ENCODE measurements at regions not wholly inside any gene's neighbourhood (a gene's known extent, or its start where the extent isn't known, plus 50 kb on each side); places are given as distances from the start of the nearest gene placed in this dataset.

DNA sequence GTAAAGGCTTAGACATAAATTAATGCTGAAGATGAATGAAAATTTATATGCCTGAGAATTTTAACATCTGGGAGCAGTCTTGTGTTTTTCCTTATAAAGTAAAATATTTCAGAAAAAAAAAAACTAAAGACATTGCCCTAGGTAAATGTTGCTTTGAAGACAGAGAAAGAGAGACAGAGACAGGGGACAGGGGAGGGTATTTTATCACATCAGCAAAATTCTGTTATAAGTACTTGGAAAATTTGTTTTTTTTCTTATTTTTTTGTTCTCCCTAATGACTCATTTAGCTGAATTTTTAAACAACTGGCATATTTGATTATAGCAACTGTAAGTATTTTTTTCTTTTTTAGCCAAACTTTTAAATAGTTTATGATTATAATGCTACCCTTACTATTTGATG lies 1540.6 kb upstream of the GBE1 start:
- H3K27ac ChIP-seq (ENCODE audit: low read depth, low read length, severe bottlenecking) = no peak overlapping the region
- H3K4me1 ChIP-seq (ENCODE audit: control insufficient read depth, insufficient read depth, low read length, poor library complexity, severe bottlenecking) = peaks cover 5% of the 10 kb centered on the region
- no peaks in the 10 kb centered on the region for H3K9me3 ChIP-seq (ENCODE audit: control insufficient read depth, low read length)
- H3K36me3 ChIP-seq (ENCODE audit: control insufficient read depth, insufficient read depth, low read length) = no peaks in the 10 kb centered on the region
- H3K4me3 ChIP-seq (ENCODE audit: extremely low read depth, insufficient read depth, low read length, poor library complexity, severe bottlenecking) = no peak overlapping the region

DNA sequence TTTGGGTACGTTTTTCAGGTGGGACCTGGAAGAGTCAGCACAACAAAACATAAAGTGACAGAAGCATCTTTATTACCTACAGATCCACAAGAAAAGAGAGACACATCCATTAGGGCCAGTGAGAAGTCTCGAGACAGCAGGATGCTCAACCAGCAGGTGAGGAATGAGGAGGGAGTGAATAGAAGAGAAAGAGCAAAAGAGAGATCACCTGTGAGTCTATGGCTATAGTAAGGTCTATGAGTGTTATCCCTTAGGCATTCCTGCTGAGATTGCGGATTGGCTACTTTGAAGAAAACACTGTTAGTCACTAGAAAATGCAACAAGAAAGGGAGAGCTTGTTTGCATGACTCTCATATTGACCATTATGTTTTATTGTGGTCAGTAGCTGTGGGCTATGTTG lies 1556.2 kb upstream of the GBE1 start:
- Histone ChIP-seq H3K4me3 (ENCODE audit: extremely low read depth, insufficient read depth, low read length, poor library complexity, severe bottlenecking) (no peak overlapping the region), H3K4me1 (ENCODE audit: control insufficient read depth, insufficient read depth, low read length, poor library complexity, severe bottlenecking) (no peaks in the 10 kb centered on the region), H3K9me3 (ENCODE audit: control insufficient read depth, low read length) (no peaks in the 10 kb centered on the region), H3K36me3 (ENCODE audit: control insufficient read depth, insufficient read depth, low read length) (no peaks in the 10 kb centered on the region), H3K27ac (ENCODE audit: low read depth, low read length, severe bottlenecking) (no peak overlapping the region)
- 75 to 100% methylated on average over 1 to 2 of the region's 3 CpGs for WGBS, 2 experiments (ENCODE audit: insufficient coverage in 2 of 2)

DNA sequence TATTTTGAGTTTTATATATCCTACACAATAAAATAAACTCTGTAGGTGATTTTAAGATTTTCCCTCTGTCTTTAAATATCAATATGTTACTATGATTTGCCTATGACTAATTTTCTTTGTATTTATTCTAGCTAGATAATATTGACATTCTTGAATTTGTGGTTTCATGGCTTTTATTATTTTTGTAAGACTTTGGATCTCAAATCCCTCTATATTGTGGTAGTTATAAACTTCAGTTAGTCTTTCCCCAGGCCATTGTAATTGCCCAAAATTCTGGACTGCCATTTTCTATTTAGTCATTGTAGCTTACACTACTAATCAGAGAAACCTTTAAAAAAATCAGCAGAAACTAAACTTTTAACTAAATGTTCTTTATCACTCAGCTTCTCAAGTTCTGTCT lies 1559.3 kb upstream of the GBE1 start:
- Histone ChIP-seq H3K4me3 (ENCODE audit: extremely low read depth, insufficient read depth, low read length, poor library complexity, severe bottlenecking) (no peak overlapping the region), H3K27ac (ENCODE audit: low read depth, low read length, severe bottlenecking) (no peak overlapping the region), H3K36me3 (ENCODE audit: control insufficient read depth, insufficient read depth, low read length) (no peaks in the 10 kb centered on the region), H3K9me3 (ENCODE audit: control insufficient read depth, low read length) (no peaks in the 10 kb centered on the region), H3K4me1 (ENCODE audit: control insufficient read depth, insufficient read depth, low read length, poor library complexity, severe bottlenecking) (no peaks in the 10 kb centered on the region)

DNA sequence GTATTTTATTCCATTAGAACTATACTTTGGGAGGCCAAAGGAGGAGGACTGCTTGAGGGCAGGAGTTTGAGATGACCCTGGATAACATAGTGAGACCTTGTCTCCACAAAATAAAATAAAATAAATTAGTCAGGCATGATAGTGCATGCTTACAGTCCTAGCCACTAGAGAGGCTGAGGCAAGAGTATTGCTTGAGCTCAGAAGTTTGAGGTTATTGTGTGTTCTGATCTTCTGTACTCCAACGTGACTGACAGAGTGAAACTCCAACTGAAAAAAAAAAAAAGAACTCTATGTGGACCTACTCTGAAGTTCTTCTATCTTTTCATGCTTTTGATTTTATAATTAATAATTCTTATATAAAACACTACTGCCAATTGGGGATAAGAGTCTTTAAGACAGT lies 1560.0 kb upstream of the GBE1 start:
- H3K36me3 ChIP-seq (ENCODE audit: control insufficient read depth, insufficient read depth, low read length) = no peaks in the 10 kb centered on the region
- H3K9me3 ChIP-seq (ENCODE audit: control insufficient read depth, low read length) = no peaks in the 10 kb centered on the region
- WGBS, 2 experiments (ENCODE audit: insufficient coverage in 2 of 2) = no CpG with 5 or more reads among the region's 1 CpG
- no peak overlapping the region for H3K27ac ChIP-seq (ENCODE audit: low read depth, low read length, severe bottlenecking)
- no peak overlapping the region for H3K4me3 ChIP-seq (ENCODE audit: extremely low read depth, insufficient read depth, low read length, poor library complexity, severe bottlenecking)
- H3K4me1 ChIP-seq (ENCODE audit: control insufficient read depth, insufficient read depth, low read length, poor library complexity, severe bottlenecking) = no peaks in the 10 kb centered on the region

DNA sequence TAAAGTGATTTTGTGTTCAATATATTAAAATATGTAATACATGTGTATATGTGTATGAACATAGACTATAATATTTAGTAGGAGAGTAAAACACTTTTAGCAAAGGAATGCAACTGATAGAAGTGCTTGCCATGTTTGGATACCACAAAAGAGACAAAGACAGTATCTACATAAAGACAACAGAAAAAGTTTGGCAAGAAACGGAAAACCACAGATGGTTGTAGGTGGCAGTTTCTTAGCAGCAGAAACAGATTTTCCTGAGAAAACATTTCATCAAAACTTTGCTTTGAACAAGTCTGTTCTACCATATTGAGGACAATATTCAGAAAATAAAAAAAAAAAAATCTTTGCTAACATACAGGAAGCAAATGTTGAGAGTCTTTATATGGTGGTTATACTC lies 1560.4 kb upstream of the GBE1 start:
- H3K36me3 ChIP-seq (ENCODE audit: control insufficient read depth, insufficient read depth, low read length) = no peaks in the 10 kb centered on the region
- no CpG with 5 or more reads among the region's 1 CpG for WGBS, 2 experiments (ENCODE audit: insufficient coverage in 2 of 2)

DNA sequence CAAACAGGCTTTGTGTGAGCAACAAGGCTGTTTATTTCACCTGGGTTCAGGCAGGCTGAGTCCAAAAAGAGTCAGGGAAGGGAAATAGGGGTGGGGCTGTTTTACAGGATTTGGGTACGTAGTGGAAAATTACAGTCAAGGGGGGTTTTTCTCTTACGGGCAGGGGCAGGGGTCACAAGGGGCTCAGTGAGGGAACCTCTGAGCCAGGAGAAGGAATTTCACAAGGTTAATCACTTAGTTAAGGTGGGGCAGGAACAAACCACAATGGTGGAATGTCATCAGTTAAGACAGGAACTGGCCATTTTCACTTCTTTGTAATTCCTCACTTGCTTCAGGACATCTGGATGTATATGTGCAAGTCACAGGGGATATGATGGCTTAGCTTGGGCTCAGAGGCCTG lies 1592.8 kb upstream of the GBE1 start:
- 69 to 88% methylated on average over 2 of the region's 2 CpGs for WGBS, 2 experiments (ENCODE audit: insufficient coverage in 2 of 2)
- H3K27ac ChIP-seq (ENCODE audit: low read depth, low read length, severe bottlenecking) = no peak overlapping the region

More for the DNA sequence above, 1560.4 kb upstream of the GBE1 start:
- no peaks in the 10 kb centered on the region for H3K4me1 ChIP-seq (ENCODE audit: control insufficient read depth, insufficient read depth, low read length, poor library complexity, severe bottlenecking)
- H3K9me3 ChIP-seq (ENCODE audit: control insufficient read depth, low read length) = no peaks in the 10 kb centered on the region
- no peak overlapping the region for H3K4me3 ChIP-seq (ENCODE audit: extremely low read depth, insufficient read depth, low read length, poor library complexity, severe bottlenecking)
- no peak overlapping the region for H3K27ac ChIP-seq (ENCODE audit: low read depth, low read length, severe bottlenecking)

DNA sequence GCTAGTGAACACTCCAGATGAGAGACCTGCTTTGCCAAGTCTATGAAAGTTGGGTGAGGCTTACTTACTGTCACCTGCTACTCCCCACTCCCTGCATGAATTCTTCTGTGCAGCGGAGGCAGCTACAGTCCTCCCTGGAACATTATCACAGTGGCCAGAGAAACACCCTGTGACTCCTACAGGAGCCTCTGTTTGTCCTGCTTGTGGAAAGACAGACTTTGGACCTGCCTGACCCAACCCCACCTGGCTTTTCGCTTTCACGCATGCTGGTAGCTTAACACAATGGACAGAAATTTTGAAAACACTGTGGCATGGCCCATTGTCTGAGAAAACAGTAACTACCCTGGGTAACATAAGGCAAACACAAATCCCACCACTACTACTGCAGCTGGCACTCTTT lies 1565.5 kb upstream of the CADM2 start:
- H3K4me3 ChIP-seq (ENCODE audit: extremely low read depth, insufficient read depth, low read length, poor library complexity, severe bottlenecking) = no peak overlapping the region
- H3K9me3 ChIP-seq (ENCODE audit: control insufficient read depth, low read length) = no peaks in the 10 kb centered on the region
- no peaks in the 10 kb centered on the region for H3K4me1 ChIP-seq (ENCODE audit: control insufficient read depth, insufficient read depth, low read length, poor library complexity, severe bottlenecking)
- H3K27ac ChIP-seq (ENCODE audit: low read depth, low read length, severe bottlenecking) = no peak overlapping the region
- 95 to 100% methylated on average over 1 to 3 of the region's 3 CpGs for WGBS, 2 experiments (ENCODE audit: insufficient coverage in 2 of 2)
- no peaks in the 10 kb centered on the region for H3K36me3 ChIP-seq (ENCODE audit: control insufficient read depth, insufficient read depth, low read length)

More for the DNA sequence above, 1592.8 kb upstream of the GBE1 start:
- Histone ChIP-seq H3K9me3 (ENCODE audit: control insufficient read depth, low read length) (no peaks in the 10 kb centered on the region), H3K36me3 (ENCODE audit: control insufficient read depth, insufficient read depth, low read length) (no peaks in the 10 kb centered on the region), H3K4me3 (ENCODE audit: extremely low read depth, insufficient read depth, low read length, poor library complexity, severe bottlenecking) (no peak overlapping the region), H3K4me1 (ENCODE audit: control insufficient read depth, insufficient read depth, low read length, poor library complexity, severe bottlenecking) (no peaks in the 10 kb centered on the region)

DNA sequence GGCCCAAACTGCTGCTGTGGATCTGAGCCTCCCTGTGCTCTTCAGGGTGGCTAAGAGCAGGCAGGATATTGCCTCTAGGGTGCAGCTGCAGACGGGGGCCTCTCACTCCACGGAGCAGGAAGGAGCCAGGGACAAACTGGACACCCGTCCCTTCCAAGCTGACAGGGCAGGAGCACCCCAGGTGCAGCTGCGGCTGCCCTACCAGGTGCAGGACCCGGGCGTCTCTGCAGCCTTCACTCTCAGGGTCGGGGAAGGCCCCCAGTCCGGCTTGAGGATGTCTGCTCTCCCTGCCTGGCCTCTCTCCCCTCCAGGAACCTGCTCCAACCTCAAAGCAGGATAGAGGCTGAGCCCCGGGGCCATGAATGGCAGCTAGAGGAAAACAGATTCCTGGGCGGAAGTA lies 1554.9 kb upstream of the CADM2 start:
- H3K36me3 ChIP-seq (ENCODE audit: control insufficient read depth, insufficient read depth, low read length) = no peaks in the 10 kb centered on the region
- no peaks in the 10 kb centered on the region for H3K9me3 ChIP-seq (ENCODE audit: control insufficient read depth, low read length)
- H3K4me1 ChIP-seq (ENCODE audit: control insufficient read depth, insufficient read depth, low read length, poor library complexity, severe bottlenecking) = no peaks in the 10 kb centered on the region
- no peak overlapping the region for H3K27ac ChIP-seq (ENCODE audit: low read depth, low read length, severe bottlenecking)
- H3K4me3 ChIP-seq (ENCODE audit: extremely low read depth, insufficient read depth, low read length, poor library complexity, severe bottlenecking) = no peak overlapping the region
- 89 to 92% methylated on average over 8 of the region's 10 CpGs for WGBS, 2 experiments (ENCODE audit: insufficient coverage in 2 of 2)

DNA sequence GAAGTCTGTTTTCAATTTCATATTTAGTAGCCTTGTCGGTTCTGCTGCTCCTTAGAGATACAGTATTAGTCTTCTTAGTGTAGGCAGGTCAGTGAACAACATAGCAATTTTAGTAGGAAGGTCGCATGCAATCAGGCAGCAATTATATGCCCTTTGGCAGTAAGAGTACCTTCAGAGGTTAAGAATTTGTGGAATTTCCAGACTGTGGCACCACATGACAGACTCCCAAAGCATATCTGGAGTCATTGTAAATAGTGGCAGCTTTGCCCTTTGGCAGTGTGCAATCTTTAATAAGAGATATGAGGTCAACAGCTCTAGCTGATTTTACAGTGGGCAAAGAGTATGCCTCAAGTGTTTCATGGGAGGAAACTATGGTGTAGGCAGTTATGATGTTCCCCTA lies 1532.5 kb upstream of the CADM2 start:
- no peaks in the 10 kb centered on the region for H3K9me3 ChIP-seq (ENCODE audit: control insufficient read depth, low read length)
- no peaks in the 10 kb centered on the region for H3K36me3 ChIP-seq (ENCODE audit: control insufficient read depth, insufficient read depth, low read length)
- no peak overlapping the region for H3K4me3 ChIP-seq (ENCODE audit: extremely low read depth, insufficient read depth, low read length, poor library complexity, severe bottlenecking)
- no peaks in the 10 kb centered on the region for H3K4me1 ChIP-seq (ENCODE audit: control insufficient read depth, insufficient read depth, low read length, poor library complexity, severe bottlenecking)
- WGBS, 2 experiments (ENCODE audit: insufficient coverage in 2 of 2) = 82% methylated on average over 2 of the region's 2 CpGs
- no peak overlapping the region for H3K27ac ChIP-seq (ENCODE audit: low read depth, low read length, severe bottlenecking)

DNA sequence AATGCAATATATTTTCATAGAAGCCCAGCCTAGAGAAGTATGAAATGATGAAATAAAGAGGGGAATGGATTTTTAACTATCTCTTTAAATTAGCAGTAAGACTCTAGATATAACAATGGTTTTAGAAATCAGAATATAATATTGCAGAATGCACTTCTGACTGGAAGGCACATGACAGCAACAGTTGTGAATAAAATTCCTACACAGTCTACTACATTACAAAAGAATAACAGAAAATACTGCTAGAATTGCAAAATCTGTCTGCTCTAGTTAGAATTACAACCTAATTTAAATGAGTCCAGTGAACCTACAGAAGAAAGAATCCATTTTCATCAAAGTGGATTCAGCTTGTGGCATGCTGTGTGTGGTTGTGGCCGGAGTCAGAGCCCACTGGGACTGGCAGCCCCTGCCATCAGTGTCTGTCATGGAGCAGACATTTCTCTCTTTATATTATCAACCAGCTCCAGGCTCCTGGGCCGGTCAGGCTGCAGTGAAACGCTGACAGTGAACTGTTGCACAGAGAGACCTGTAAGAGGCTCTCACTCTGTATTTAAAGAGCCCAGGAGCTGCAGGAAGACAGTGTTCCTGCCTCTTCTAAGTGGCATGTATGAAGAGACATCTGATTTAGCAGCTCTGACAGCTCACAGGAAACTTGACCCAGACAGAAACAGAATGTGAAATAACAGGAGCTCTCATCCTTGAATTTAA lies 1523.8 kb upstream of the CADM2 start:
- no peaks in the 10 kb centered on the region for H3K36me3 ChIP-seq (ENCODE audit: control insufficient read depth, insufficient read depth, low read length)
- no peak overlapping the region for H3K4me3 ChIP-seq (ENCODE audit: extremely low read depth, insufficient read depth, low read length, poor library complexity, severe bottlenecking)
- WGBS, 2 experiments (ENCODE audit: insufficient coverage in 2 of 2) = 70% methylated on average over 2 of the region's 3 CpGs; no CpG with 5 or more reads in 1 of the 2 experiments
- peaks cover 6% of the 10 kb centered on the region for H3K4me1 ChIP-seq (ENCODE audit: control insufficient read depth, insufficient read depth, low read length, poor library complexity, severe bottlenecking)
- no peaks in the 10 kb centered on the region for H3K9me3 ChIP-seq (ENCODE audit: control insufficient read depth, low read length)
- peak overlapping the region; percentile 45 for H3K27ac ChIP-seq (ENCODE audit: low read depth, low read length, severe bottlenecking)

DNA sequence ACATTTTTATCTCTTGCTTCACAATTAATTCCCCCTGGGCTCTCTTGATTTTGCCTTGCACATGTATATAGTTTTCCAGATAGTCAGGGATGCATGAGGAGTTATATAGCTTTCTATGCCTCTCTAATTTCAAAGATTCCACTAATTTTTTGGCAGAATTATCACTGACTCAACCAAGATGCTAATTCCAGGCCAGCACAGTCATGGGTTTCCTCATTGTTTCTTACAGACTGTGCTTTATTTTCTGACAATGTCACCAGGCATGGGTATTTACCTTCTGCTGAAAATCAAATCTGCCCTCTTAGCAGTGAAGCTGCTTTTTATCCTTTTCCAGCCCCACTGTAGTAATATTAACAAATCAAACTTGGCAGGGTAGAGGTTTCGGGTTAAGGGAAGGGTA lies 1520.6 kb upstream of the CADM2 start:
- no CpG with 5 or more reads among the region's 1 CpG for WGBS, 2 experiments (ENCODE audit: insufficient coverage in 2 of 2)
- Histone ChIP-seq H3K27ac (ENCODE audit: low read depth, low read length, severe bottlenecking) (no peak overlapping the region), H3K36me3 (ENCODE audit: control insufficient read depth, insufficient read depth, low read length) (no peaks in the 10 kb centered on the region), H3K9me3 (ENCODE audit: control insufficient read depth, low read length) (no peaks in the 10 kb centered on the region), H3K4me1 (ENCODE audit: control insufficient read depth, insufficient read depth, low read length, poor library complexity, severe bottlenecking) (peaks cover 6% of the 10 kb centered on the region), H3K4me3 (ENCODE audit: extremely low read depth, insufficient read depth, low read length, poor library complexity, severe bottlenecking) (no peak overlapping the region)
